DND-41 (cell line): ENCODE measurements at regions not wholly inside any gene's neighbourhood (a gene's known extent, or its start where the extent isn't known, plus 50 kb on each side); places are given as distances from the start of the nearest gene placed in this dataset.

Source experiments
- ATAC-seq: fragments of 200-7000 bp; cut with Tn5 transposase; 3 replicates; pipeline ENCODE4 v1.9.1; 2021; ENCODE audit warnings: low read depth; ENCODE audit not compliant: insufficient read depth
- DNase-seq: peaks from one replicate; pipeline ENCODE4 v3.0.0-alpha.2; 2020
- H2AFZ ChIP-seq: 2 replicates; pipeline ENCODE4 v1.6.0; 2012; ENCODE audit warnings: low read depth, low read length
- H3K27ac ChIP-seq: 2 replicates; pipeline ENCODE4 v1.5.1; 2012; ENCODE audit warnings: low read length, inconsistent platforms
- H3K27me3 ChIP-seq: fragments of 200-600 bp; sonication (generic); 2 replicates; pipeline ENCODE4 v1.6.0; 2012; ENCODE audit warnings: low read length, mild to moderate bottlenecking, inconsistent platforms; ENCODE audit not compliant: insufficient read depth, poor library complexity
- H3K36me3 ChIP-seq: 2 replicates; pipeline ENCODE4 v1.5.1; 2012; ENCODE audit warnings: low read length, inconsistent platforms; ENCODE audit not compliant: insufficient read depth
- H3K4me1 ChIP-seq: 2 replicates; pipeline ENCODE4 v1.5.1; 2012; ENCODE audit warnings: mild to moderate bottlenecking, low read length; ENCODE audit not compliant: insufficient read depth
- H3K4me2 ChIP-seq: 2 replicates; pipeline ENCODE4 v1.6.0; 2012; ENCODE audit warnings: mild to moderate bottlenecking, moderate library complexity, low read length, inconsistent platforms; ENCODE audit not compliant: insufficient read depth
- H3K4me3 ChIP-seq, 2 experiments: fragments of 200-600 bp in 1 of 2; shearing (Covaris generic) in 1 of 2; 2 replicates each; pipeline ENCODE4 v1.5.1; 2012 to 2016; ENCODE audit warnings: inconsistent platforms in 2 of 2, low read length in 2 of 2, mild to moderate bottlenecking in 2 of 2, low read depth in 1 of 2, moderate library complexity in 1 of 2
- H3K79me2 ChIP-seq: 2 replicates; pipeline ENCODE4 v1.6.0; 2012; ENCODE audit warnings: low read length, inconsistent platforms; ENCODE audit not compliant: insufficient read depth
- H3K9ac ChIP-seq: 2 replicates; pipeline ENCODE4 v1.6.0; 2012; ENCODE audit warnings: low read depth, mild to moderate bottlenecking, inconsistent platforms, low read length, moderate library complexity
- H3K9me3 ChIP-seq: 2 replicates; pipeline ENCODE4 v1.5.1; 2012; ENCODE audit warnings: low read length, moderate library complexity, mild to moderate bottlenecking, inconsistent platforms; ENCODE audit not compliant: insufficient read depth, severe bottlenecking
- H4K20me1 ChIP-seq: 2 replicates; pipeline ENCODE4 v1.6.0; 2012; ENCODE audit warnings: low read length; ENCODE audit not compliant: insufficient read depth
- EZH2 ChIP-seq: IDR thresholded peaks from 3 replicates; pipeline ENCODE4 v1.6.1; 2012; ENCODE audit warnings: borderline replicate concordance, low read depth, mild to moderate bottlenecking, moderate library complexity, low read length, inconsistent platforms; ENCODE audit not compliant: severe bottlenecking
- TF ChIP-seq, protein P1 (sequence below): IDR thresholded peaks from 2 replicates; pipeline ENCODE4 v1.5.1; 2012; ENCODE audit warnings: borderline replicate concordance, low read length, moderate library complexity, mild to moderate bottlenecking; ENCODE audit not compliant: poor library complexity, severe bottlenecking; ENCODE audit errors: extremely low read depth

DNA sequence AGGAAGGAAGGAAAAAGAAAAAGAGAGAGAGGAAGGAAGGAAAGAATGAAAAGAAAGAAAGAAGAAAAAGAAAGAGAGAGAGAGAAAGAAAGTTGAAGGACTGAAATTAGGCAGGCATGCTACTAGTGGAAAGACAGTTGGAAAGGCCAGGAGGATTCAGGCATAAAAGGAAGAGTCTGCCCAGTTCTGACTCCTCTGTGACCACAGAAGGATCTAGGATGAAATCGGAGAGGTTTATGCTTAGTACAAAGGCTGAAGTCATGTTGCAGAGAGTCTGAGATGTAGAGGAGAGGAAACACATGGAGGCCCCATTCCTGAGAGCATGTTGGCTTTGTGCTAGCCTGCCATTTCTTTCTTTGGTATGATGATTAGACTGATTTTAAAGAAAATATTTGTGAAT, 246.5 kb upstream of the ARGLU1 start:
- Histone ChIP-seq H3K4me3 (no peak overlapping the region), H4K20me1 (no peaks in the 10 kb centered on the region), H2AFZ (no peak overlapping the region), H3K79me2 (no peaks in the 10 kb centered on the region), H3K9ac (no peak overlapping the region), H3K4me2 (no peak overlapping the region), H3K27ac (no peak overlapping the region), H3K27me3 (no peaks in the 10 kb centered on the region), H3K9me3 (no peaks in the 10 kb centered on the region), H3K4me1 (no peaks in the 10 kb centered on the region), H3K36me3 (no peaks in the 10 kb centered on the region)
- TF ChIP-seq, protein P1, sequence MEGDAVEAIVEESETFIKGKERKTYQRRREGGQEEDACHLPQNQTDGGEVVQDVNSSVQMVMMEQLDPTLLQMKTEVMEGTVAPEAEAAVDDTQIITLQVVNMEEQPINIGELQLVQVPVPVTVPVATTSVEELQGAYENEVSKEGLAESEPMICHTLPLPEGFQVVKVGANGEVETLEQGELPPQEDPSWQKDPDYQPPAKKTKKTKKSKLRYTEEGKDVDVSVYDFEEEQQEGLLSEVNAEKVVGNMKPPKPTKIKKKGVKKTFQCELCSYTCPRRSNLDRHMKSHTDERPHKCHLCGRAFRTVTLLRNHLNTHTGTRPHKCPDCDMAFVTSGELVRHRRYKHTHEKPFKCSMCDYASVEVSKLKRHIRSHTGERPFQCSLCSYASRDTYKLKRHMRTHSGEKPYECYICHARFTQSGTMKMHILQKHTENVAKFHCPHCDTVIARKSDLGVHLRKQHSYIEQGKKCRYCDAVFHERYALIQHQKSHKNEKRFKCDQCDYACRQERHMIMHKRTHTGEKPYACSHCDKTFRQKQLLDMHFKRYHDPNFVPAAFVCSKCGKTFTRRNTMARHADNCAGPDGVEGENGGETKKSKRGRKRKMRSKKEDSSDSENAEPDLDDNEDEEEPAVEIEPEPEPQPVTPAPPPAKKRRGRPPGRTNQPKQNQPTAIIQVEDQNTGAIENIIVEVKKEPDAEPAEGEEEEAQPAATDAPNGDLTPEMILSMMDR = no peak
- no peak for ATAC-seq
- DNase-seq = no peak

- no peaks in the 10 kb centered on the region for H3K27me3 ChIP-seq
- no peak for TF ChIP-seq EZH2
- TF ChIP-seq, protein P1 = no peak
- no peak overlapping the region for H3K4me3 ChIP-seq
Observed at GRCh38 chr13:106810069-106810468, 242.1 kb upstream of the ARGLU1 start.

DNA sequence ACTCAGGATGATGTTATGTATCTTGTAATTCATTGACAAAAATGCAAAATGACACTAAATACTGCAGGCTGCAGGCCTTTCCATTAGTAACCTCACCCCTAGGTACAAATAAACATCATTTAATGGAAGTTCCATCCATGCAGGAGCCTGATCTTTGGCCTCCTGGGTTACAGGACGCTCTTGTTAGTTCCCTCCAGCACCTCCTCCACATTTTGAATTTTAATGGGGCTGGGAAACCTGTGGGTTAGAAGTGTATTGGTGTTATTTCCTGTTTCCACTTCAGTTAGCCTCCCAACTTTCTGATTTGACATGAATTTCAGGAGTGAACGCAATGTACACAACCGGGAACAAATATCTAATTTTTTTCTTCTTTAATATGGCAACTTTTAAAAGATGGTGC, 237.1 kb upstream of the ARGLU1 start:
- TF ChIP-seq EZH2 = no peak
- TF ChIP-seq, protein P1 = no peak
- Histone ChIP-seq H3K36me3 (no peaks in the 10 kb centered on the region), H3K4me3 (no peak overlapping the region), H2AFZ (no peak overlapping the region), H3K79me2 (no peaks in the 10 kb centered on the region), H3K4me1 (no peaks in the 10 kb centered on the region), H4K20me1 (no peaks in the 10 kb centered on the region), H3K9ac (no peak overlapping the region), H3K9me3 (no peaks in the 10 kb centered on the region), H3K4me2 (no peak overlapping the region), H3K27me3 (no peaks in the 10 kb centered on the region), H3K27ac (no peak overlapping the region)
- no peak for DNase-seq
- ATAC-seq = no peak

More at GRCh38 chr13:106810069-106810468, 242.1 kb upstream of the ARGLU1 start:
- Histone ChIP-seq H3K27ac (no peak overlapping the region), H3K4me1 (no peaks in the 10 kb centered on the region), H3K9ac (no peak overlapping the region), H3K79me2 (no peaks in the 10 kb centered on the region), H3K36me3 (no peaks in the 10 kb centered on the region), H3K4me2 (no peak overlapping the region), H4K20me1 (no peaks in the 10 kb centered on the region), H2AFZ (no peak overlapping the region), H3K9me3 (no peaks in the 10 kb centered on the region)
- ATAC-seq = no peak
- no peak for DNase-seq

GRCh38 chr13:106802917-106803316, 235.0 kb upstream of the ARGLU1 start:
- Histone ChIP-seq H3K9me3 (no peaks in the 10 kb centered on the region), H3K36me3 (no peaks in the 10 kb centered on the region), H2AFZ (no peak overlapping the region), H3K4me3 (no peak overlapping the region), H3K4me2 (no peak overlapping the region), H3K79me2 (no peaks in the 10 kb centered on the region), H3K9ac (no peak overlapping the region), H3K4me1 (no peaks in the 10 kb centered on the region), H3K27me3 (no peaks in the 10 kb centered on the region), H3K27ac (no peak overlapping the region), H4K20me1 (no peaks in the 10 kb centered on the region)
- no peak for TF ChIP-seq EZH2
- TF ChIP-seq, protein P1 = no peak
- ATAC-seq (no peak), DNase-seq (no peak)
